GM12878 (cell line): ENCODE measurements at regions not wholly inside any gene's neighbourhood (a gene's known extent, or its start where the extent isn't known, plus 50 kb on each side); places are given as distances from the start of the nearest gene placed in this dataset.

Experiments used
- CBX5 ChIP-seq: sonication (generic); IDR thresholded peaks from 2 replicates; pipeline ENCODE4 v1.6.1; 2016; ENCODE audit warnings: low read depth, moderate library complexity, mild to moderate bottlenecking, inconsistent platforms
- CEBPB ChIP-seq, 2 experiments: fragments of 150-350 bp in 1 of 2; IDR thresholded peaks; 2 replicates each; pipeline ENCODE4 v1.6.1; 2012 to 2014; ENCODE audit warnings: low read depth in 2 of 2, low read length in 2 of 2, borderline replicate concordance in 1 of 2, inconsistent platforms in 1 of 2
- EP300 ChIP-seq, 2 experiments: fragments of 150-350 bp in 1 of 2; IDR thresholded peaks; 2 replicates each; pipeline ENCODE4 v1.6.1; 2011 to 2012; ENCODE audit warnings: low read depth in 2 of 2, low read length in 2 of 2, borderline replicate concordance in 1 of 2, improper control_type of control experiment in 1 of 2, inconsistent platforms in 1 of 2; ENCODE audit not compliant: control insufficient read depth in 1 of 2
- PML ChIP-seq: IDR thresholded peaks from 2 replicates; pipeline ENCODE4 v1.6.1; 2012; ENCODE audit warnings: low read length, inconsistent platforms
- POLR2A ChIP-seq: IDR thresholded peaks from 2 replicates; pipeline ENCODE4 v1.6.1; 2011; ENCODE audit warnings: low read depth, mild to moderate bottlenecking, low read length
- TAF1 ChIP-seq: IDR thresholded peaks from 2 replicates; pipeline ENCODE4 v1.6.1; 2011; ENCODE audit warnings: mild to moderate bottlenecking, low read depth, low read length, borderline replicate concordance
- ZNF274 ChIP-seq: IDR thresholded peaks from one replicate; pipeline ENCODE4 v1.8.0; 2011; ENCODE audit not compliant: insufficient read length, insufficient read depth
- TF ChIP-seq, protein P1 (sequence below): fragments of 450-650 bp; formaldehyde crosslinking; IDR thresholded peaks from 2 replicates; pipeline ENCODE4 v1.4.0; 2020; ENCODE audit warnings: mild to moderate bottlenecking, moderate library complexity
- TF ChIP-seq, protein P2 (sequence below), 3 experiments: IDR thresholded peaks in 2 of 3; conservative IDR thresholded peaks in 1 of 3; 2 replicates each; pipeline ENCODE4 v1.5.1; 2011; ENCODE audit warnings: low read depth in 3 of 3, low read length in 3 of 3, mild to moderate bottlenecking in 3 of 3, control low read depth in 2 of 3, moderate library complexity in 2 of 3, inconsistent platforms in 1 of 3, mixed read lengths in 1 of 3; ENCODE audit not compliant: control insufficient read depth in 2 of 3, insufficient read depth in 1 of 3; ENCODE audit errors: extremely low read depth in 1 of 3
- TF ChIP-seq, protein P3 (sequence below): IDR thresholded peaks from 2 replicates; pipeline ENCODE4 v1.6.1; 2012; ENCODE audit warnings: low read depth, low read length, improper control_type of control experiment

DNA sequence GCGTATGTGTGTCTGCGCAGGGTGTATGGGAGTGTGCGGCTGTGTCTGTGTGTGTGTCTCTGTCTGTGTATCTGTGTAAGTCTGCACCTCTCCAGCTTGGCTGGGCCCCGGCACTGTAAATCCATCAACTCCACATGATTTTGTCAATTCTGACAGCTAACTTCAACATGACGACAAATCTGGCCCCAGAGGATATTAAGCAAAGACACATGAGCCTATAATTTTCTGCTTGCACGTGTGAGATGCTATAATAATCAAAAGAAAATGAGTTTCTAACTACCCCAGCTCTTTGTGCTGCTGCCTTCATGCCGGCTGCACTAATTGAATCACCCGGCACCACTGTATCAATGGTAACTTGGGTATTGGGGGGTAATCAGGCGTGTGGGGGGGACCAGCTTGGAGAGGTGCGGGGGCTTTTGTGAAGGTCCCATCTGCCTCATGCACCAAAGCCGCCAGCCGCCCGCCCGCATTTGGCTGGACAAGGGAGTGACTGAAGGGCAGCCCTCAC, 57.6 kb upstream of the LHX1 start:
- TF ChIP-seq, protein P1, sequence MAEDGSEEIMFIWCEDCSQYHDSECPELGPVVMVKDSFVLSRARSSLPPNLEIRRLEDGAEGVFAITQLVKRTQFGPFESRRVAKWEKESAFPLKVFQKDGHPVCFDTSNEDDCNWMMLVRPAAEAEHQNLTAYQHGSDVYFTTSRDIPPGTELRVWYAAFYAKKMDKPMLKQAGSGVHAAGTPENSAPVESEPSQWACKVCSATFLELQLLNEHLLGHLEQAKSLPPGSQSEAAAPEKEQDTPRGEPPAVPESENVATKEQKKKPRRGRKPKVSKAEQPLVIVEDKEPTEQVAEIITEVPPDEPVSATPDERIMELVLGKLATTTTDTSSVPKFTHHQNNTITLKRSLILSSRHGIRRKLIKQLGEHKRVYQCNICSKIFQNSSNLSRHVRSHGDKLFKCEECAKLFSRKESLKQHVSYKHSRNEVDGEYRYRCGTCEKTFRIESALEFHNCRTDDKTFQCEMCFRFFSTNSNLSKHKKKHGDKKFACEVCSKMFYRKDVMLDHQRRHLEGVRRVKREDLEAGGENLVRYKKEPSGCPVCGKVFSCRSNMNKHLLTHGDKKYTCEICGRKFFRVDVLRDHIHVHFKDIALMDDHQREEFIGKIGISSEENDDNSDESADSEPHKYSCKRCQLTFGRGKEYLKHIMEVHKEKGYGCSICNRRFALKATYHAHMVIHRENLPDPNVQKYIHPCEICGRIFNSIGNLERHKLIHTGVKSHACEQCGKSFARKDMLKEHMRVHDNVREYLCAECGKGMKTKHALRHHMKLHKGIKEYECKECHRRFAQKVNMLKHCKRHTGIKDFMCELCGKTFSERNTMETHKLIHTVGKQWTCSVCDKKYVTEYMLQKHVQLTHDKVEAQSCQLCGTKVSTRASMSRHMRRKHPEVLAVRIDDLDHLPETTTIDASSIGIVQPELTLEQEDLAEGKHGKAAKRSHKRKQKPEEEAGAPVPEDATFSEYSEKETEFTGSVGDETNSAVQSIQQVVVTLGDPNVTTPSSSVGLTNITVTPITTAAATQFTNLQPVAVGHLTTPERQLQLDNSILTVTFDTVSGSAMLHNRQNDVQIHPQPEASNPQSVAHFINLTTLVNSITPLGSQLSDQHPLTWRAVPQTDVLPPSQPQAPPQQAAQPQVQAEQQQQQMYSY (CRISPR knock-in tag), result no peak
- TF ChIP-seq POLR2A (no peak), CEBPB (IDR thresholded peaks at IDR 0.05; ENCODE audit: borderline replicate concordance in 1 of 2, low read depth in 2 of 2, low read length in 2 of 2) (no peak), EP300 (IDR thresholded peaks at IDR 0.05; ENCODE audit: borderline replicate concordance in 1 of 2, control insufficient read depth in 1 of 2, low read depth in 2 of 2, low read length in 2 of 2) (no peak), ZNF274 (no peak), PML (no peak), TAF1 (no peak), CBX5 (no peak)
- TF ChIP-seq, protein P2, sequence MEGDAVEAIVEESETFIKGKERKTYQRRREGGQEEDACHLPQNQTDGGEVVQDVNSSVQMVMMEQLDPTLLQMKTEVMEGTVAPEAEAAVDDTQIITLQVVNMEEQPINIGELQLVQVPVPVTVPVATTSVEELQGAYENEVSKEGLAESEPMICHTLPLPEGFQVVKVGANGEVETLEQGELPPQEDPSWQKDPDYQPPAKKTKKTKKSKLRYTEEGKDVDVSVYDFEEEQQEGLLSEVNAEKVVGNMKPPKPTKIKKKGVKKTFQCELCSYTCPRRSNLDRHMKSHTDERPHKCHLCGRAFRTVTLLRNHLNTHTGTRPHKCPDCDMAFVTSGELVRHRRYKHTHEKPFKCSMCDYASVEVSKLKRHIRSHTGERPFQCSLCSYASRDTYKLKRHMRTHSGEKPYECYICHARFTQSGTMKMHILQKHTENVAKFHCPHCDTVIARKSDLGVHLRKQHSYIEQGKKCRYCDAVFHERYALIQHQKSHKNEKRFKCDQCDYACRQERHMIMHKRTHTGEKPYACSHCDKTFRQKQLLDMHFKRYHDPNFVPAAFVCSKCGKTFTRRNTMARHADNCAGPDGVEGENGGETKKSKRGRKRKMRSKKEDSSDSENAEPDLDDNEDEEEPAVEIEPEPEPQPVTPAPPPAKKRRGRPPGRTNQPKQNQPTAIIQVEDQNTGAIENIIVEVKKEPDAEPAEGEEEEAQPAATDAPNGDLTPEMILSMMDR (IDR thresholded peaks at IDR 0.05 in 2 of 3, conservative IDR thresholded peaks at IDR 0.05 in 1 of 3; ENCODE audit: control insufficient read depth in 2 of 3, extremely low read depth in 1 of 3, insufficient read depth in 1 of 3, low read depth in 3 of 3, low read length in 3 of 3), result no peak
- TF ChIP-seq, protein P3, sequence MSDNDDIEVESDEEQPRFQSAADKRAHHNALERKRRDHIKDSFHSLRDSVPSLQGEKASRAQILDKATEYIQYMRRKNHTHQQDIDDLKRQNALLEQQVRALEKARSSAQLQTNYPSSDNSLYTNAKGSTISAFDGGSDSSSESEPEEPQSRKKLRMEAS, result no peak
